ENCODE measurements at regions not wholly inside any gene's neighbourhood (a gene's known extent, or its start where the extent isn't known, plus 50 kb on each side); places are given as distances from the start of the nearest gene placed in this dataset.

DNA sequence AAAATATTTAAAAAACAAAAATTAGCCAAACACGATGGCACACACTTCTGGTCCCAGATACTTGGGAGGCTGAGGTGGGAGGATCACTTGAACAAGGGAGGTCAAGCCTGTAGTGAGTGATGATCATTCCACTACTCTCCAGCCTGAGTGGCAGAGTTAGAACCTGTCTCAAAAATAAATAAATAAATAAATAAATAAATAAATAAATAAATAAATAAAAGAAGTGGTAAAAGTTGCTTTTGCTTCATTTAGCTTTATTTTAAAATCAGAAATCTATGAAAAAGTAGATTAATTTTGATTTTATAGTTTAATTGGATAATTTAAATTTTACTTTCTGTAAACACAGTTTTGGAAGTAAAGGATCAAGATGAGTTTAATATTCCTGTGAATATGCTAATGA is 552.9 kb upstream of the PCDH10 start:
- DNase-seq (ENCODE audit: low spot score) = no peak
- TF ChIP-seq, protein P1, sequence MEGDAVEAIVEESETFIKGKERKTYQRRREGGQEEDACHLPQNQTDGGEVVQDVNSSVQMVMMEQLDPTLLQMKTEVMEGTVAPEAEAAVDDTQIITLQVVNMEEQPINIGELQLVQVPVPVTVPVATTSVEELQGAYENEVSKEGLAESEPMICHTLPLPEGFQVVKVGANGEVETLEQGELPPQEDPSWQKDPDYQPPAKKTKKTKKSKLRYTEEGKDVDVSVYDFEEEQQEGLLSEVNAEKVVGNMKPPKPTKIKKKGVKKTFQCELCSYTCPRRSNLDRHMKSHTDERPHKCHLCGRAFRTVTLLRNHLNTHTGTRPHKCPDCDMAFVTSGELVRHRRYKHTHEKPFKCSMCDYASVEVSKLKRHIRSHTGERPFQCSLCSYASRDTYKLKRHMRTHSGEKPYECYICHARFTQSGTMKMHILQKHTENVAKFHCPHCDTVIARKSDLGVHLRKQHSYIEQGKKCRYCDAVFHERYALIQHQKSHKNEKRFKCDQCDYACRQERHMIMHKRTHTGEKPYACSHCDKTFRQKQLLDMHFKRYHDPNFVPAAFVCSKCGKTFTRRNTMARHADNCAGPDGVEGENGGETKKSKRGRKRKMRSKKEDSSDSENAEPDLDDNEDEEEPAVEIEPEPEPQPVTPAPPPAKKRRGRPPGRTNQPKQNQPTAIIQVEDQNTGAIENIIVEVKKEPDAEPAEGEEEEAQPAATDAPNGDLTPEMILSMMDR (IDR thresholded peaks at IDR 0.05; ENCODE audit: extremely low read depth, missing control alignments) = no peak

DNA sequence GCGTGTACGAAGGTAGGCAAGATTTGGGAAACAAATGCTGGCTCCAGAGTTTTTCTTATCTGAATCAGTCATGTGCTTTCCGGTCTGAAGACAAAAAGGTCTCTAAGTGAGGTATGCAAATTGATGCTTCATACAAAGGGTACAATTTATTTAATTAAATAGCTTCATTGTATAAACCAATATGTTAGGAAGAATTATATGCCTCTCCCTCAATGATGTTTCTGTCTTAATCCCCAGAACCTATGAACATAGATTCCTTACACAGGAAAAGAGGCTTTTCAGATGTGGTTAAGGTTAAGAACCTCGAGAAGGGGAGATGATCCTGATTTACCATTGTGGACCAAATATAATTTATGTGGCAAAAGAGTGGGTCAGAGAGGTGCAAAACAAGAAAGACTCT is 543.5 kb upstream of the PCDH10 start:
- DNase-seq (ENCODE audit: low spot score) = no peak
- TF ChIP-seq, protein P1 (IDR thresholded peaks at IDR 0.05; ENCODE audit: extremely low read depth, missing control alignments) = no peak

- TF ChIP-seq, protein P1 (IDR thresholded peaks at IDR 0.05; ENCODE audit: extremely low read depth, missing control alignments) = no peak
Observed at GRCh38 chr4:132614682-132615081, 534.4 kb upstream of the PCDH10 start.

DNA sequence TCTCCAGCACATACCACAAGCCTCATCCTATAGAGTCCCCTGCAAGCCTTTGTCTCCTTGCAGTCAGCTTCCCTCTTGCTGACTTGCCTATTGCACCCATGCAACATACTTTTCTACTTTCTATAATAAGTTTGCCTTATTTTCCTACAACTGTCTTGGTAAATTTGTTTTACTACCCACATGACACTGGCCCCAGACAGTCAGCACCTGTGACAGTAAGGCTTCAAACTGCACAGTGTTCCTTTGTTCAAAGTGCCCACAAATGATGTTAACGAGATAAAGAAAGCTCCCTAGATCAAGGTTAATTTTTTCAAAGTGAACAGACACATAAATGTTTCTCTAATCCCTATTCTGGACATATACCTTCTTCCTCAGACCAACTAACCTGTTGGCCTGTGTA is 529.1 kb upstream of the PCDH10 start:
- TF ChIP-seq, protein P1 (IDR thresholded peaks at IDR 0.05; ENCODE audit: extremely low read depth, missing control alignments) = no peak

More at GRCh38 chr4:132614682-132615081, 534.4 kb upstream of the PCDH10 start:
- DNase-seq (ENCODE audit: low spot score) = no peak

DNA sequence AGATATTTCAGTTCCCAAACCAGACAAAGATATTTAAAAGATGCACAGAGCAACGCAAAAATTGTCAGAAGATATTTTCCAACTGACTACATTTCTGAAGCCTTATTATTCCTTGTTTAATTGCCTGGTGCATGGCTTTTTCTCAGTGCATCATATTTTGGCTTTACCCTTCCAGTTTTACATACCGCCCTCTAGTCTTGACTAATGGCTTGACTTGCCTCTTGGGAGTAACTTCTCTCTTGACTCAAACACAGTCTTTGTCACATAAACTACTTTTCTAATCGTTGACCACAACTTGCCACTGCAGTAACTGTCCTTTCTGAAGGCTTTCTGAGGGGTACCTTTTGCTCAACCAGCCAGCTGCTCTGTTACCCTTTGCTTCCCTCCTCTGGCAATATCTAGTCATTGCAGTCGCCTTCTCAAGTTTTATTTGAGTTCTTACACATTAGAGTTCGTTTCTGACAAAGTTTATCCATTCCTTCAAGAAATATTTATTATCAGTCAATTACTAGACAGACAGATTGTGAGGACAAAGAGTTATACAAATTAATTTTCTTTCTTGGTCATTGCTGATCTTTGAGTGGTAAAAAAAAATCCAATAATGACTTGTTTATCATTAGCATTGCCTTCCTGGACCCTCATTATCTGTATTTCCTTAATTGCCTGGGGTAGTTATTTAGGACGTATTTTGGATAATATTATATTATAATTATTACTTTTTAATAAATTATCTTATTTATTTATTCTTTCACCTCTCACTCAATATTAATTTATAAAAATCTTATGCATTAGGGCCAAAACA is 506.9 kb upstream of the PCDH10 start:
- TF ChIP-seq, protein P1 (IDR thresholded peaks at IDR 0.05; ENCODE audit: extremely low read depth, missing control alignments) = peak; percentile 54
- DNase-seq (ENCODE audit: low spot score) = peak; percentile 27

More for the DNA sequence above, 529.1 kb upstream of the PCDH10 start:
- DNase-seq (ENCODE audit: low spot score) = no peak

DNA sequence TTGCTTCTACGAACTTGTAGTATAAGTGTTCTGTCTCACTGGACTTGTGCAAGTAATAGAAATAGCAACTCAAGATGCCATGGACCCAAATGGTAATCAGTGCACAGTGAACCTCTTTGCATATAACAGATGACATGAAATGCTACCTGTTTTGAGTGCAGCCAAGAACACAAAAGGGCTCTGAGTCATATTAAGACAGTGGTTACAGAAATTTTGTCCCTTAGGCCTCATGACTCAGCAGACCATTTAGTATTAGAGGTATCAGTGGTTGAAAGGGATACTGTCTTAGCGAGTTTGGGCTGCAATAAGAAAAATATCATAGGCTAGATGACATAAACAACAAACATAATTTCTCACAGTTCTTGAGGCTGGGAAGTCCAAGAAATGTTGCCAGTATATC is 502.9 kb upstream of the PCDH10 start:
- TF ChIP-seq, protein P1 (IDR thresholded peaks at IDR 0.05; ENCODE audit: extremely low read depth, missing control alignments) = no peak
- peak; percentile 30 for DNase-seq (ENCODE audit: low spot score)

DNA sequence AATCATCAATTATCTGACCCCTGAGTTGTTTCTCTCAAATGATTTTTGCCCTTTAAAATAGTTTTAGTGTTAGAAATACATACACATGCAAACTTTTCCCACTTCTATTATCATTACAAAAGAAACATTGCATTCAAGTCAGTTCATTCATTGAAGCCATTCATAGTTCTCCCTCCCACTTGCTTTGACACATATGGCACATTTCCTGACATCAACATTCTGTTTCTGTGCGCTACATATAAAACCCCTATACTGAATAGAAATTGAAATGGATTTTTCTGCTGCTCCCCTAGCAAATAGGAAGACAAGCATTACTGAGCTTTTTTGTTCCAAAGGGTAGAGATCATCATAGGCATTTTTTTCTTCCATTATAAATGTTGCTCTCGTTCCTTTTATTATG is 497.9 kb upstream of the PCDH10 start:
- DNase-seq (ENCODE audit: low spot score) = no peak
- TF ChIP-seq, protein P1 (IDR thresholded peaks at IDR 0.05; ENCODE audit: extremely low read depth, missing control alignments) = no peak
